GM19467 (cell line): ENCODE measurements at regions not wholly inside any gene's neighbourhood (a gene's known extent, or its start where the extent isn't known, plus 50 kb on each side); places are given as distances from the start of the nearest gene placed in this dataset.
"Not testable (repeated sequence)": the region's sequence is repeated elsewhere in the genome, so short reads cannot be mapped to it uniquely, and the experiment has no call there.

Experiments used
- ATAC-seq: cut with Tn5 transposase; IDR thresholded peaks from one replicate; pipeline ENCODE4 v1.9.1; 2021; ENCODE audit warnings: mild to moderate bottlenecking, moderate library complexity; ENCODE audit not compliant: unreplicated experiment

GRCh38 chr14:87449016-87449415 lies 544.0 kb downstream of the GALC start:
- no peak for ATAC-seq

- ATAC-seq = no peak
Observed at GRCh38 chr14:87443787-87444186, 549.2 kb downstream of the GALC start.

GRCh38 chr14:87443039-87443438 lies 549.9 kb downstream of the GALC start:
- no peak for ATAC-seq

- no peak for ATAC-seq
Observed at GRCh38 chr14:87437158-87437557, 555.8 kb downstream of the GALC start.

GRCh38 chr14:87434680-87435079 lies 558.3 kb downstream of the GALC start:
- ATAC-seq = no peak

GRCh38 chr14:87434011-87434410 lies 559.0 kb downstream of the GALC start:
- ATAC-seq = no peak

- no peak for ATAC-seq
Observed at GRCh38 chr14:87432698-87433097, 560.3 kb downstream of the GALC start.

- no peak for ATAC-seq
Observed at GRCh38 chr14:87430810-87431209, 562.2 kb downstream of the GALC start.

GRCh38 chr14:87430214-87430613 lies 562.8 kb downstream of the GALC start:
- ATAC-seq = no peak

GRCh38 chr14:87419925-87420324 lies 573.1 kb downstream of the GALC start:
- no peak for ATAC-seq

GRCh38 chr14:87411370-87411769 lies 581.6 kb downstream of the GALC start:
- no peak for ATAC-seq

- no peak for ATAC-seq
Observed at GRCh38 chr14:87409393-87409792, 583.6 kb downstream of the GALC start.

GRCh38 chr14:87407344-87407743 lies 585.6 kb downstream of the GALC start:
- no peak for ATAC-seq

- ATAC-seq = no peak
Observed at GRCh38 chr14:87405563-87405962, 587.4 kb downstream of the GALC start.

GRCh38 chr14:87397499-87397898 lies 595.5 kb downstream of the GALC start:
- no peak for ATAC-seq

GRCh38 chr14:87391066-87391465 lies 601.9 kb downstream of the GALC start:
- no peak for ATAC-seq

GRCh38 chr14:87388946-87389345 lies 604.0 kb downstream of the GALC start:
- ATAC-seq = no peak

GRCh38 chr14:87387806-87388205 lies 605.2 kb downstream of the GALC start:
- ATAC-seq = no peak

GRCh38 chr14:87386524-87386923 lies 606.5 kb downstream of the GALC start:
- ATAC-seq = no peak

- ATAC-seq = no peak
Observed at GRCh38 chr14:87380054-87380453, 612.9 kb downstream of the GALC start.

GRCh38 chr14:87368751-87369150 lies 624.2 kb downstream of the GALC start:
- no peak for ATAC-seq

GRCh38 chr14:87360246-87360645 lies 632.7 kb downstream of the GALC start:
- not testable (repeated sequence) for ATAC-seq

GRCh38 chr14:87351007-87351406 lies 642.0 kb downstream of the GALC start:
- ATAC-seq = no peak

GRCh38 chr14:87349921-87350320 lies 643.1 kb downstream of the GALC start:
- ATAC-seq = no peak
